ENCODE measurements at regions not wholly inside any gene's neighbourhood (a gene's known extent, or its start where the extent isn't known, plus 50 kb on each side); places are given as distances from the start of the nearest gene placed in this dataset.

GRCh38 chr5:99316484-99316883, 387.7 kb upstream of the CHD1 start:
- TF ChIP-seq, protein P1, sequence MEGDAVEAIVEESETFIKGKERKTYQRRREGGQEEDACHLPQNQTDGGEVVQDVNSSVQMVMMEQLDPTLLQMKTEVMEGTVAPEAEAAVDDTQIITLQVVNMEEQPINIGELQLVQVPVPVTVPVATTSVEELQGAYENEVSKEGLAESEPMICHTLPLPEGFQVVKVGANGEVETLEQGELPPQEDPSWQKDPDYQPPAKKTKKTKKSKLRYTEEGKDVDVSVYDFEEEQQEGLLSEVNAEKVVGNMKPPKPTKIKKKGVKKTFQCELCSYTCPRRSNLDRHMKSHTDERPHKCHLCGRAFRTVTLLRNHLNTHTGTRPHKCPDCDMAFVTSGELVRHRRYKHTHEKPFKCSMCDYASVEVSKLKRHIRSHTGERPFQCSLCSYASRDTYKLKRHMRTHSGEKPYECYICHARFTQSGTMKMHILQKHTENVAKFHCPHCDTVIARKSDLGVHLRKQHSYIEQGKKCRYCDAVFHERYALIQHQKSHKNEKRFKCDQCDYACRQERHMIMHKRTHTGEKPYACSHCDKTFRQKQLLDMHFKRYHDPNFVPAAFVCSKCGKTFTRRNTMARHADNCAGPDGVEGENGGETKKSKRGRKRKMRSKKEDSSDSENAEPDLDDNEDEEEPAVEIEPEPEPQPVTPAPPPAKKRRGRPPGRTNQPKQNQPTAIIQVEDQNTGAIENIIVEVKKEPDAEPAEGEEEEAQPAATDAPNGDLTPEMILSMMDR (IDR thresholded peaks at IDR 0.05), result no peak
- no peak for TF ChIP-seq POLR2A (IDR thresholded peaks at IDR 0.05)

Data from esophagus squamous epithelium (tissue), 4 donors.